ENCODE measurements at regions not wholly inside any gene's neighbourhood (a gene's known extent, or its start where the extent isn't known, plus 50 kb on each side); places are given as distances from the start of the nearest gene placed in this dataset.
"Not testable (repeated sequence)": the region's sequence is repeated elsewhere in the genome, so short reads cannot be mapped to it uniquely, and the experiment has no call there.

GRCh38 chrX:45422216-45422925, 221.7 kb upstream of the DIPK2B start:
- FAIRE-seq (no peak), DNase-seq (ENCODE audit: insufficient read length, low spot score) (no peak)
- TF ChIP-seq POLR2A (IDR thresholded peaks at IDR 0.05; ENCODE audit: low read depth, low read length) = no peak
- no peak for TF ChIP-seq PAX5 (IDR thresholded peaks at IDR 0.05; ENCODE audit: insufficient read depth, low read length, severe bottlenecking)
- no peak for TF ChIP-seq POLR2AphosphoS5 (IDR thresholded peaks at IDR 0.05; ENCODE audit: low read depth, low read length)
- no peak for TF ChIP-seq SPI1 (IDR thresholded peaks at IDR 0.05; ENCODE audit: low read depth, low read length)
- TF ChIP-seq TAF1 (IDR thresholded peaks at IDR 0.05; ENCODE audit: low read depth, low read length) = no peak
- TF ChIP-seq POU2F2 (IDR thresholded peaks at IDR 0.05; ENCODE audit: low read depth, low read length) = no peak

GRCh38 chrX:45421806-45422205, 221.1 kb upstream of the DIPK2B start:
- TF ChIP-seq PAX5 (IDR thresholded peaks at IDR 0.05; ENCODE audit: insufficient read depth, low read length, severe bottlenecking) (no peak), POLR2AphosphoS5 (IDR thresholded peaks at IDR 0.05; ENCODE audit: low read depth, low read length) (no peak), TAF1 (IDR thresholded peaks at IDR 0.05; ENCODE audit: low read depth, low read length) (no peak), SPI1 (IDR thresholded peaks at IDR 0.05; ENCODE audit: low read depth, low read length) (no peak), POLR2A (IDR thresholded peaks at IDR 0.05; ENCODE audit: low read depth, low read length) (no peak), POU2F2 (IDR thresholded peaks at IDR 0.05; ENCODE audit: low read depth, low read length) (no peak)
- FAIRE-seq (no peak), DNase-seq (ENCODE audit: insufficient read length, low spot score) (no peak)

GRCh38 chrX:45404206-45404605, 203.5 kb upstream of the DIPK2B start:
- FAIRE-seq = no peak
- TF ChIP-seq PAX5 (IDR thresholded peaks at IDR 0.05; ENCODE audit: insufficient read depth, low read length, severe bottlenecking) (no peak), POLR2AphosphoS5 (IDR thresholded peaks at IDR 0.05; ENCODE audit: low read depth, low read length) (no peak), SPI1 (IDR thresholded peaks at IDR 0.05; ENCODE audit: low read depth, low read length) (no peak), POU2F2 (IDR thresholded peaks at IDR 0.05; ENCODE audit: low read depth, low read length) (no peak), POLR2A (IDR thresholded peaks at IDR 0.05; ENCODE audit: low read depth, low read length) (no peak), TAF1 (IDR thresholded peaks at IDR 0.05; ENCODE audit: low read depth, low read length) (no peak)

GRCh38 chrX:45401923-45402322, 201.2 kb upstream of the DIPK2B start:
- no peak for TF ChIP-seq TAF1 (IDR thresholded peaks at IDR 0.05; ENCODE audit: low read depth, low read length)
- TF ChIP-seq POLR2A (IDR thresholded peaks at IDR 0.05; ENCODE audit: low read depth, low read length) = no peak
- no peak for TF ChIP-seq PAX5 (IDR thresholded peaks at IDR 0.05; ENCODE audit: insufficient read depth, low read length, severe bottlenecking)
- no peak for FAIRE-seq
- DNase-seq (ENCODE audit: insufficient read length, low spot score) = no peak

More at GRCh38 chrX:45404206-45404605, 203.5 kb upstream of the DIPK2B start:
- no peak for DNase-seq (ENCODE audit: insufficient read length, low spot score)

GRCh38 chrX:45400951-45401725, 200.5 kb upstream of the DIPK2B start:
- DNase-seq (ENCODE audit: insufficient read length, low spot score); FAIRE-seq: not testable (repeated sequence)

GRCh38 chrX:45400027-45400779, 199.5 kb upstream of the DIPK2B start:
- TF ChIP-seq POLR2A (IDR thresholded peaks at IDR 0.05; ENCODE audit: low read depth, low read length) (no peak), POU2F2 (IDR thresholded peaks at IDR 0.05; ENCODE audit: low read depth, low read length) (no peak), PAX5 (IDR thresholded peaks at IDR 0.05; ENCODE audit: insufficient read depth, low read length, severe bottlenecking) (no peak), POLR2AphosphoS5 (IDR thresholded peaks at IDR 0.05; ENCODE audit: low read depth, low read length) (no peak), SPI1 (IDR thresholded peaks at IDR 0.05; ENCODE audit: low read depth, low read length) (no peak), TAF1 (IDR thresholded peaks at IDR 0.05; ENCODE audit: low read depth, low read length) (no peak)
- DNase-seq (ENCODE audit: insufficient read length, low spot score) (no peak), FAIRE-seq (no peak)

GRCh38 chrX:45385757-45386156, 185.1 kb upstream of the DIPK2B start:
- FAIRE-seq = no peak
- DNase-seq (ENCODE audit: insufficient read length, low spot score) = no peak
- TF ChIP-seq PAX5 (IDR thresholded peaks at IDR 0.05; ENCODE audit: insufficient read depth, low read length, severe bottlenecking) = no peak
- no peak for TF ChIP-seq POU2F2 (IDR thresholded peaks at IDR 0.05; ENCODE audit: low read depth, low read length)
- no peak for TF ChIP-seq SPI1 (IDR thresholded peaks at IDR 0.05; ENCODE audit: low read depth, low read length)
- TF ChIP-seq POLR2A (IDR thresholded peaks at IDR 0.05; ENCODE audit: low read depth, low read length) = no peak
- no peak for TF ChIP-seq POLR2AphosphoS5 (IDR thresholded peaks at IDR 0.05; ENCODE audit: low read depth, low read length)
- no peak for TF ChIP-seq TAF1 (IDR thresholded peaks at IDR 0.05; ENCODE audit: low read depth, low read length)

- no peak for FAIRE-seq
- no peak for DNase-seq (ENCODE audit: insufficient read length, low spot score)
- TF ChIP-seq POLR2A (IDR thresholded peaks at IDR 0.05; ENCODE audit: low read depth, low read length) (no peak), SPI1 (IDR thresholded peaks at IDR 0.05; ENCODE audit: low read depth, low read length) (no peak), TAF1 (IDR thresholded peaks at IDR 0.05; ENCODE audit: low read depth, low read length) (no peak), POU2F2 (IDR thresholded peaks at IDR 0.05; ENCODE audit: low read depth, low read length) (no peak), PAX5 (IDR thresholded peaks at IDR 0.05; ENCODE audit: insufficient read depth, low read length, severe bottlenecking) (no peak), POLR2AphosphoS5 (IDR thresholded peaks at IDR 0.05; ENCODE audit: low read depth, low read length) (no peak)
These were observed 181.2 kb upstream of the DIPK2B start for GRCh38 chrX:45381841-45382240.

- FAIRE-seq = no peak
- no peak for DNase-seq (ENCODE audit: insufficient read length, low spot score)
- no peak for TF ChIP-seq TAF1 (IDR thresholded peaks at IDR 0.05; ENCODE audit: low read depth, low read length)
- no peak for TF ChIP-seq POU2F2 (IDR thresholded peaks at IDR 0.05; ENCODE audit: low read depth, low read length)
- TF ChIP-seq POLR2AphosphoS5 (IDR thresholded peaks at IDR 0.05; ENCODE audit: low read depth, low read length) = no peak
- TF ChIP-seq POLR2A (IDR thresholded peaks at IDR 0.05; ENCODE audit: low read depth, low read length) = no peak
- no peak for TF ChIP-seq PAX5 (IDR thresholded peaks at IDR 0.05; ENCODE audit: insufficient read depth, low read length, severe bottlenecking)
- TF ChIP-seq SPI1 (IDR thresholded peaks at IDR 0.05; ENCODE audit: low read depth, low read length) = no peak
These were observed 180.7 kb upstream of the DIPK2B start for GRCh38 chrX:45381366-45381765.
